NCI-H187 (cell line): ENCODE measurements at regions not wholly inside any gene's neighbourhood (a gene's known extent, or its start where the extent isn't known, plus 50 kb on each side); places are given as distances from the start of the nearest gene placed in this dataset.

ENCODE experiments used
- DNase-seq, 2 experiments: peaks; one replicate each; lab custom pipeline; 2025; lab: John Stamatoyannopoulos, UW

- DNase-seq, result no peak
Observed at GRCh38 chr3:105022813-105023212, 343.9 kb upstream of the ALCAM start.

- DNase-seq, result no peak
Observed at GRCh38 chr3:105030211-105030610, 336.5 kb upstream of the ALCAM start.

DNA sequence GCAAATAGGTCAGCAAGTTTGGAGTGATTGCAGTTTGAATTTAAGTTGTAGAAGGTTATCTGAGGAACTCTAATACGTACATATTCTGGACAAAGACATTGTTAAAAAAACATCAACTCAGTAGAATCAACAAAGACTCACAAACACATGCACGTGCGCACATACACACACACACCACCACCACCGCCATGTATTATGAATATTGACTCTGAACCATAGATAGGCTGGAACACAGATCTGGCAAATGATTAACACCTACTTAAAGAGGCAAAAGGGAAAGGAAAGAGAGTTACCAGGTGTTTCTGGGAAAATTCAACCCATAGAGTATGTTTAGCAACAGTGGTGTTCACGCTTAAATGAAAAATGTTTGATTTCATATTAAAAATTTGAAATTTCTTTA is 334.2 kb upstream of the ALCAM start:
- no peak for DNase-seq

DNA sequence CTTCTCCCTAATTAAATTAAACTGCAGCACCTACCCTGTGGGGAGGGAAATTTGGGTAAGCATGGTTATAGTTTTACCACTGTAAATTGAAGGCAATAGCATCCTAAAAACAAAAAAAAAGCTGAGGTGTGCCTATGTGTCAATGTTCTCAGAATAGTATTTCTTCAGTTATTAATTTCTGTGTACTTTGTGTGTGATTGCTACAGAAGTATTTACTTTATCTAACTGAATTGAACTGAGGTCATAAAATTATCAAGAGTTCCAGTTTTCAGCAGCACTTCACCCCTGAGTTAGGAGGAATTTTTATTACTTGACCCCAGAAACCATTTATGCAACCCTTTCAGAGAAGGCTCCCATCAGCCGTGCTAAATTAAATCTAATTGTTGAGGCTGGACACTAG is 333.6 kb upstream of the ALCAM start:
- DNase-seq, result no peak

GRCh38 chr3:105039004-105039403 is 327.7 kb upstream of the ALCAM start:
- DNase-seq, result no peak

DNA sequence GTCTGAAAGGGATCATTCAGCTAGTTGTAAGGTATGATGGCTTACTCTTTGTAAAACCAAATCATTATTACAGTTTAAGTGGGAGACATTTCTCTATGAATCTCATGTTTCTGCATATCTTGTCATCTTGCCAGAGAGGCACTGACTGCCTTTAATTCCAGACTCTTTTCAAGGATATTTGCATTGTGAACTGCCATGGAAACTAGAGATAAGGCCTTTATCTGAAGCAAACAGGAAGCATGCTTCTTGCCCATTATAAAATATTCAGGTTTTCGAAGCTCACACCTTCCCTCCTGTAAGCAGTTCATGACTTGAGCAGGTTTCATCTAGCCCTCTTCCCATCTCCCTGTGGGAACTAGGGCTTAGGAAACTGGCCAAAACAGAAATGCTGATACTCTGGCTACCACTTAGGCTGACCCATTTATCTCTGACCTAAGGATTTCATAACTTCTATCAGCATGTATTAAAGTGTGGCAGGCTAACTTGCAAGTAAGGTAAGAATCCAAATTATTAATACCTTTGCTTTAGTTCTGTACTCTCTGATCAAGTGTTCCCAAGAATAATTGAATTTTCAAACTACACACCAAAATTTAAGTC is 326.6 kb upstream of the ALCAM start:
- DNase-seq, result no peak

GRCh38 chr3:105042586-105042985 is 324.1 kb upstream of the ALCAM start:
- no peak for DNase-seq

- DNase-seq, result no peak
Observed at GRCh38 chr3:105051111-105051510, 315.6 kb upstream of the ALCAM start.

- no peak for DNase-seq
Observed at GRCh38 chr3:105051972-105052371, 314.7 kb upstream of the ALCAM start.

DNA sequence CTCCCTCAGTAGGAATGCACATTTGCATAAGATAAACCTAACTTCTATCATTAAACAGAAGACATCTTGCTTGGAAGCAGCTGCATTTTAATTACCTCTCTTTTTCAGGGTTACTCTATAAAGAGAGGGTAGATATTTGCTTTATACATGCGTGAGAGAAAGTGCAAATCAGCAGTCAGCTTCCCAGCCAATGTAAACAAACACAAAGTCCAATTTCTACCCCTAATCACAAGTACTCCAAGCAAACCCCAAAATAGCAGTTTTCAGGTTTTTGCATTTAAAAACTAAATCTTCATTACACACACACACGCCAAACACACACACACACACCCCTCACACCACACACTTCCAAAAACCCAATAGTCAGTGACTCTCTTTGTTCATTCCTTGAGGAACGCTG is 303.9 kb upstream of the ALCAM start:
- DNase-seq, result no peak

DNA sequence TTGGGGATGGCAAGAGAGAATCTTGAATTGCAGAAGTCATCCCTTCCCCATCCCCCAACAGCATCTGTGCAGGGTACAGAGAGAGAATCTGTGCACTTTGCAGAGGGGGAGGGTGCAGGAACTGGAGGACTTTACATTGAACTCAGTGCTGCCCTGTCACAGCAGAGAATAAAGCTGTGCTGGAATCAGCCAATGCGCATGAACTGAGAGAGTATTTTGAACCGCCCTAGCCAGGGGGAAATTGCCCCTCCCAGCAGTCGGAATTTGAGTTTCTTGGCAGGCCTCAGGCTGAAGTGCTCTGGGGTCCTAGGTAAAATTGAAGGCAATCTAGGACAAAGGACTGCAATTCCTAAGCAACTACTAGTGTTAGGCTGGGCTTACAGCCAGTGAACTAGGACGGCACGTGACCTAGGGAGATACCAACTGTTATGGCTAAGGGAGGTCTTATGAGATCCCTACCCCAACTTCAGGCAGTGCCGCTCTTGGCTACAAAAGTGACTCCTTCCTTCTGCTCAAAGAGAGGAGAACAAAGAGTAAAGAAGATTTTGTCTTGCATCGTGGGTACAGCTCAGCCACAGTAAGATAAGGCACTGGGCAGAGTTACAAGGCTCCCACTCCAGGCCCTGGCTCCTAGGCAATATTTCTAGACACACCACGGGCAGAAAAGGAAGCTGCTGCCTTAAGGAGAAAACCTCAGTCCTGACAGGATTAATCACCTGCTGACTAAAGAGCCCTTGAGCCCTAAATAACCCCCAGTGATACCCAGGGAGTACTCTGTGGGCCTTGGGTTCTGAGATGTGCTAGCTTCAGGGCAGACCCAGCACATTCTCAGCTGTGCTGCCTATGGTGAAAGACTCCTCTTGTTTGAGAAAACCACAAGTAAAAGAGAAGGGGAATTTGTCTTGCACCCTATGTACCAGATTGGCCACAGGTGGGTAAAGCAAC is 300.5 kb upstream of the ALCAM start:
- no peak for DNase-seq

DNA sequence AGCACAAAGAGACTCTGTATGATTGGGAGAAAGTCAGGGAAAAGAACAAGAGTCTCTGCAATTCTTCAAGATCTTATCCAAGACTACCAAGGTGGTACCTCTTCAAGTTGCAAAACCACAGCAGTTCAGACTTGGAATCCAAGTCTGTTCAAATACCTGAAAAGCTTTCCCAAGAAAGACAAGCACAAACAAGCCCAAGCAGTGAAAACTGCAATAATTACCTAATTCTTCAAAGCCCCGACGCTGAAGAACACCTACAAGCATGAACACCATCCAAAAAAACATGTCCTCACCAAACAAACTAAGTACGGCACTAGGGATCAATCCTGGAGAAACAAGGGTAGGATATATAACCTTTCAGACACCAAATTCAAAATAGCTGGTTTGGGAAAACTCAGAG is 299.3 kb upstream of the ALCAM start:
- no peak for DNase-seq

DNA sequence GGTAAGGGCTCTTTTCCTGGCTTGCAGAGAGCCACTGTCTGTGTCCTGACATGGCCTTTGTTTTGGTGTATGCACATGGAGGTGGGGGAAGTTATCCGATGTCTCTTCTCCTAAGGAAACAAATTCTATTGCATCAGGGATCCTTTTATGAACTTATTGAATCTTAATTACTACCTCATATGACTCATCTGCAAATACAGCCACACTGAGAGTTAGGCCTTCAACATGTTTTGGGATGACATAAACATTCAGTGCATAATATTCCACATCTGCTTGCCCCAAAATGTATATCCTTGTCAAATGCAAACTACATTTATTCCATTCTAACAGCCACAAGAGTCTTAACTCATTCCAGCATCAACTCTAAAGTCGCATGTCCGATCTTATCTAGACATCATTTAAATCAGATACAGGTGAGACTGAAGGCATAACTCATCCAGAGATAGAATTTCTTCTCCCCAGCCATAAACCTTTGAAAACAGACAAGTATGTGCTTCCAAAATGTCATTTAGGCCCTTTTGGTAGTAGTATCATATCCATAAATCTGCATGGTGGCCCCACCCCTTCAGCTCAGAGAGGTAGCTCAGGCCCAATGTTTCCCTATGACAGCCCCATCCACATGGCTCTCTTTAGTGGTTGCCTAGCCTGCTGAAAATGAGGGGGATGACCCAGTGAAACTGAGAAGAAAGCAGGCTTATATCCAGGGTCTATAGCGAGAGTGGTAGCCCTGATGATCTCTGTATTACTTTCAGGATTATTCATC is 289.5 kb upstream of the ALCAM start:
- DNase-seq, result no peak

DNA sequence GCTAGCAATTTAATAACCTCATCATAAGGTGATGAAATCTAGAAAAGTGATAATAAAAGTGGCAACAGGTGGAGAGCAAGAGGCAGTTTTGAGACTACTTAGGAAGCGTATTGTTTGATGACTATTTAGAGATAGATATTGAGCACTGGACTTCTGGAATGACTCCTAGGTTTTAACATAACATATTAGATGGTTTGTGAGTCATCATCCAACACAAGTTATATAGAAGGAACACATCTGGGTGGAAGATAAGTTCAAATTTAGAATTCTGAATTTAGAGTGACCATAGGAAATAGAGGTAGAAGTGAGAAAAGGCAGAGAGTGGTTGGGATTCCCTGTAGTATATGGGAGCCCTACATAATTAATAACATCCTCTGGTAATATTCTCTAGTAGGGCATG is 282.8 kb upstream of the ALCAM start:
- no peak for DNase-seq

GRCh38 chr3:105085506-105085905 is 281.2 kb upstream of the ALCAM start:
- DNase-seq, result no peak

DNA sequence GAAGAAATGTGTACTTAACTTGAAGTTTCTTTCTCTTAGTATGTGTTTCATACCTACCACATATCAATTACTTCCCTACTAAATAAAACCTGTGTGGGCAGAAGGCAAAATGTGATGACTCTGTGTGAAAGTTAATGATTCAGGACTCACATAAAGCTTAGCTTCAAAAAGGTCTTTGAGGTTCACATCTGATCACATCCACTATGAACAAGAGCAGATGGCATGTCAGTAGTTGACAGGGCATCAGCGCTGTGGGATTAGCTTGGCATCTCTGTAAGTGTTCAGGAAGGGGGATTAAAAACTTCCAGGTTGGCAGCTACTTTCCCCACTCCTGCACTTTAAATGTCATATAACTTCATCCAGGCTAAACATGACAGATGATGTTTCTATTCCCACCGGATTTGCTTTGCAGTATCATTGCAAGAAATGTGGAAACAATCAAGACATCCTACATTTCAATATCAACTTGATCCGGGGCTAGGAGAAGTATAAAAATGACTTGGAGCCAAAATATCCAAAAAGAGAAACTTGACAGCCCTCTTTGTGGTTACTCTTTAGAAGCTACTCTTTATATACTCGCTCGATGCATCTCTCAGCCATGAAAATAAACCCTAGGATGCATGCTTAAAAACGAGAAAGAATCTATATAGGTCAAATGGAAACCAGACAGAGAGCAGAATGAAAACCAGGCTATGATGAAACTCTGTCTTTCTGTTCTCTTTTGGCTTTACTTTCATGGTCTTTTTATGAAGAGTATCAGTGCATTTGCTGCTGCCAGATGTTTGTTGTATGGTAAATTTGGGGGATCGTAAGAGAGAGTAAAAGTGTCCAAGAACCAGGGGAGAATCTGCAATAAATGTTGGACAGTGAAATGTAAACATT is 273.1 kb upstream of the ALCAM start:
- no peak for DNase-seq

DNA sequence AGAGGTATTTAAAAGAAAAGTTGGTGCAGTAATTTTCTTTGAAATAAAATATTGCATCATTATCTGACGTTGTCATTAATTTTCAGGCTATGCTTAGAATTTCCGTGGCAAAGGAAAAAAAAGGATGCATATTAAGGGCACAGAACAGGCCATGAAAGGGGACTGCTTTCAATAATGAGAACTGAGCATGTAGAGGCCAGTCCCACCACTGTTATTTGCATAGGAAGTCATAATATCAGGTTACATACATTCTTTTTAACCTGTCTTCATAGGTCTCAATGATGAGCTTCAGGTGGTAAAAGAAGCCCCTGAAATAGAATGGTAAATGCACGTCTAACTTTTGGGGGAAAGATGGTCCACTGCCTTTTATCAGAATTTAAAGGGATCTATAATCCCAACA is 272.1 kb upstream of the ALCAM start:
- no peak for DNase-seq

- no peak for DNase-seq
Observed at GRCh38 chr3:105096071-105096470, 270.6 kb upstream of the ALCAM start.

DNA sequence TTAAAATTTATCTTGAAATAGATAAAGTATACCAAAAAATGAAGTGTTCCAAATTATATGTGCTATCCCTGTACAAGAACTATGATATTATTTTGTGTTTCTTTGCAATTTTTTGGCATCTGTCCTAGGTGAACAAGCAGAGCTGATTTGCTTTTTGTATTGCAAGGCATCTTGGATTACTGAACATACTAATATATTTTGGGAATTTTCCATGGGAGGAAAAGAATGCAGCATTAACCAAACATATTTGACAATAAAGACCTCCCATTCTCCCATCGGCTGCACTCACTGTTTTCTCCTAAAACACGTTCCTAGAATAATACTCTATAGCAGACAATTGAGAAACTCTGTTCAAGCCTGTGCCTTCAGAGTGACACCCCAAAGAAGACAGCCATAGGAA is 265.1 kb upstream of the ALCAM start:
- DNase-seq, result no peak

DNA sequence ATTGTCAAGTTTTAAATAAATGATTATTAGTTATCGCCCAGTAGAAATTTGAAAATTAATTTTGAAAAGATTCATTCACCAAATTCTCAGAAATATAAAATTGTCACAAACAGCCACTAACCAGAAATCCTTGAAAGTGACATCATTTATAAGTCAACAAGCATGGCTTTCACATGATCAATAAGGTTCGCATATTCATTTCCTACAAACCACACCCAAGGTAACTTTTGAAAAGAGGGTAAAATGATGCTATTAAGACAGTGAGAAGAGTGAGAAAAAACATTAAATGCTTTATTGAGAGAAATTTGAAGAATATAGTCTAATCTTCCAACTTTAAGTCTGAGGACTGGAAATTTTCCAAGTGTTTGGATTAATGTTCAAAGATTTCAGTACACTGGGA is 263.6 kb upstream of the ALCAM start:
- DNase-seq, result no peak

DNA sequence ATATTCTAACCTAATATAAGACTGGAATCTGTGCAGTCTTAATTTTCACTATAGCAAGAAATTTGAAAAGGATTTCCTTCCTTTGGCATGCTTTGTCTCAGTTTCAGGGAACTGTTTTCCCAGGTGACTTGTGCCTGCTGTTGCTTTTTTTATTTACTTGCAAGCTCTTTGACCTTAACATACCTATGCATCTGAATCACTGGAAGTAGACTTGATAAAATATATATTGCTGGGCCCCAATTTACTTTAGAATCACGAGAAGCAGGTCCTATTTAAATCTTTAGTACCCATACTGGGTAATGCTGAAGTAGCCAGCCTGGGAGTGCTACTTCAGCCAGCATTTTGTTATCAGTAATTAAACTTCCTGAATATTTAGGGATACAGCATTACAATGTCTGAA is 257.9 kb upstream of the ALCAM start:
- no peak for DNase-seq

- no peak for DNase-seq
Observed at GRCh38 chr3:105118905-105119304, 247.8 kb upstream of the ALCAM start.
